Peyer's patch (tissue), 4 donors: ENCODE measurements at regions not wholly inside any gene's neighbourhood (a gene's known extent, or its start where the extent isn't known, plus 50 kb on each side); places are given as distances from the start of the nearest gene placed in this dataset.

ENCODE experiments used
- DNase-seq, 3 donors: peaks; one replicate each; pipeline ENCODE4 v3.0.0-alpha.2; 2017 to 2019
- H3K27ac ChIP-seq, 4 donors: fragments of 200-600 bp; sonication (generic); one replicate each; pipeline ENCODE4 v1.5.1; 2016 to 2019
- H3K27me3 ChIP-seq, 2 donors: fragments of 200-600 bp; sonication (generic); one replicate each; pipeline ENCODE4 v1.5.1; 2019
- H3K36me3 ChIP-seq, 3 donors: fragments of 200-600 bp; sonication (generic); one replicate each; pipeline ENCODE4 v1.5.1; 2016 to 2019
- H3K4me1 ChIP-seq, 4 donors: fragments of 200-600 bp; sonication (generic); one replicate each; pipeline ENCODE4 v1.5.1; 2016 to 2019
- H3K4me3 ChIP-seq, 4 donors: fragments of 200-600 bp; sonication (generic); 1 replicate in 3 of 4; 2 replicates in 1 of 4; pipeline ENCODE4 v1.5.1; 2016 to 2019; ENCODE audit warnings: mild to moderate bottlenecking in 1 of 4
- H3K9me3 ChIP-seq, 4 donors: fragments of 200-600 bp; sonication (generic); one replicate each; pipeline ENCODE4 v1.5.1; 2016 to 2019; ENCODE audit warnings: mild to moderate bottlenecking in 1 of 4
- POLR2A ChIP-seq, 2 donors: fragments of 450-650 bp; IDR thresholded peaks; one replicate each; pipeline ENCODE4 v1.5.1; 2017; ENCODE audit warnings: antibody characterized with exemption in 2 of 2, mild to moderate bottlenecking in 2 of 2, moderate library complexity in 2 of 2
- TF ChIP-seq, protein P1 (sequence below), 6 experiments: fragments of 450-650 bp in 4 of 6; fragments of 200-600 bp in 2 of 6; sonication (generic) in 1 of 6; IDR thresholded peaks; one replicate each; pipeline ENCODE4 v1.5.1; 2017 to 2019; ENCODE audit warnings: antibody characterized with exemption in 6 of 6, mild to moderate bottlenecking in 3 of 6, moderate library complexity in 1 of 6

GRCh38 chr13:90801621-90802020 lies 545.9 kb upstream of the MIR17HG start:
- DNase-seq, result no peak
- Histone ChIP-seq H3K4me1 (no peaks in the 10 kb centered on the region), H3K9me3 (no peaks in the 10 kb centered on the region), H3K4me3 (no peak overlapping the region), H3K36me3 (no peaks in the 10 kb centered on the region), H3K27ac (no peak overlapping the region), H3K27me3 (no peaks in the 10 kb centered on the region)
- TF ChIP-seq POLR2A (IDR thresholded peaks at IDR 0.05), result no peak
- TF ChIP-seq, protein P1, sequence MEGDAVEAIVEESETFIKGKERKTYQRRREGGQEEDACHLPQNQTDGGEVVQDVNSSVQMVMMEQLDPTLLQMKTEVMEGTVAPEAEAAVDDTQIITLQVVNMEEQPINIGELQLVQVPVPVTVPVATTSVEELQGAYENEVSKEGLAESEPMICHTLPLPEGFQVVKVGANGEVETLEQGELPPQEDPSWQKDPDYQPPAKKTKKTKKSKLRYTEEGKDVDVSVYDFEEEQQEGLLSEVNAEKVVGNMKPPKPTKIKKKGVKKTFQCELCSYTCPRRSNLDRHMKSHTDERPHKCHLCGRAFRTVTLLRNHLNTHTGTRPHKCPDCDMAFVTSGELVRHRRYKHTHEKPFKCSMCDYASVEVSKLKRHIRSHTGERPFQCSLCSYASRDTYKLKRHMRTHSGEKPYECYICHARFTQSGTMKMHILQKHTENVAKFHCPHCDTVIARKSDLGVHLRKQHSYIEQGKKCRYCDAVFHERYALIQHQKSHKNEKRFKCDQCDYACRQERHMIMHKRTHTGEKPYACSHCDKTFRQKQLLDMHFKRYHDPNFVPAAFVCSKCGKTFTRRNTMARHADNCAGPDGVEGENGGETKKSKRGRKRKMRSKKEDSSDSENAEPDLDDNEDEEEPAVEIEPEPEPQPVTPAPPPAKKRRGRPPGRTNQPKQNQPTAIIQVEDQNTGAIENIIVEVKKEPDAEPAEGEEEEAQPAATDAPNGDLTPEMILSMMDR (IDR thresholded peaks at IDR 0.05), result no peak

DNA sequence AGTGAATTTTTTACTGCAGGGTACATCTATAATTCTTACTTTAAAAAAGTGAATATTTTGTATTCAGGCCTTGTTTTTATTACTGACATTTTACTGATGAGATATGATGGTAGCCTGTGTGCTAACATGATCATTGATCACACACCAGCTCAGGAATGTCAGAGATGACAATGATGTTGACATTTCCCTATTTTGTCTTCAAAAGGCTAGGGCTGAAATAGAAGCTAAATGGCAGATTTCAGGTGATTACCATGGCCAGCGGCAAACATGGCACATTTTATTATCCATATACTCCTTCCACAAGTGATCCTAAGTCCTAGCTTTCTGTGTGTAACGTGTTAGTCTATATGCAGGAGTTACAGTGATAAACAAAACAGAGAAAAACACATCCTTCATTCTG lies 544.3 kb upstream of the MIR17HG start:
- Histone ChIP-seq H3K4me3 (no peak overlapping the region), H3K4me1 (no peaks in the 10 kb centered on the region), H3K27ac (no peak overlapping the region), H3K27me3 (no peaks in the 10 kb centered on the region), H3K36me3 (no peaks in the 10 kb centered on the region), H3K9me3 (no peaks in the 10 kb centered on the region)
- DNase-seq, result no peak
- TF ChIP-seq, protein P1 (IDR thresholded peaks at IDR 0.05), result no peak
- no peak for TF ChIP-seq POLR2A (IDR thresholded peaks at IDR 0.05)

DNA sequence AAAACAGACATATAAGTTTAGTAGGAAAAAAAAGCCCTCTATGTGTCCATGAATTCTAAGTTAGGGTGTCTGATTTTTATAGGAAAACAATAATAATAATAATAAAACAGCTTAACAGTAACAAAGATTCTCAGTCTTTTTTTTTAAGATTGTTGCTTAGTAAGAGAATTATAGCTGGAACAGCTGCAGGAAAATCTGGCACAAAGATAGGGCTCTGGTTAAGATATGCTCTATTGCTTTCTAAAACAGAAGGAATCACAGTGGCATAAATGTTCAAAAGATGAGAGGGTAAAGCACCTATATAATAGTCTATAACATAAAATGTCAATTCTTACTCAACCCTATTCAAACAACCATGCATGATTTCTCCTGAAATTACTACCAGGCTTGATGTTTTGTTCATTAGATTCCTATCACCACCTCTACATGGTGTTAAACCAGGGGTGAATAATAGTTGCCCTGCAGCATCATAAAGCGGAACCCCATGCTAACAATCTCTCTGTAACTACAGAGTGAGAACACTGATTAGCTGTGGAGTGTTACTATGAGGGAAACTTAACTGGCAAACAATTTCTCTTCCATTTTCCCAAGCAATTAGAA lies 541.4 kb upstream of the MIR17HG start:
- no peak overlapping the region for H3K4me3 ChIP-seq
- no peaks in the 10 kb centered on the region for H3K4me1 ChIP-seq
- DNase-seq, result no peak
- no peaks in the 10 kb centered on the region for H3K9me3 ChIP-seq
- TF ChIP-seq POLR2A (IDR thresholded peaks at IDR 0.05), result no peak
- TF ChIP-seq, protein P1 (IDR thresholded peaks at IDR 0.05), result no peak
- no peak overlapping the region for H3K27ac ChIP-seq
- H3K27me3 ChIP-seq, result no peaks in the 10 kb centered on the region
- no peaks in the 10 kb centered on the region for H3K36me3 ChIP-seq

GRCh38 chr13:90806892-90807291 lies 540.6 kb upstream of the MIR17HG start:
- Histone ChIP-seq H3K9me3 (no peaks in the 10 kb centered on the region), H3K36me3 (no peaks in the 10 kb centered on the region), H3K4me3 (no peak overlapping the region), H3K4me1 (no peaks in the 10 kb centered on the region), H3K27ac (no peak overlapping the region), H3K27me3 (no peaks in the 10 kb centered on the region)
- TF ChIP-seq, protein P1 (IDR thresholded peaks at IDR 0.05), result no peak
- TF ChIP-seq POLR2A (IDR thresholded peaks at IDR 0.05), result no peak
- DNase-seq, result no peak

DNA sequence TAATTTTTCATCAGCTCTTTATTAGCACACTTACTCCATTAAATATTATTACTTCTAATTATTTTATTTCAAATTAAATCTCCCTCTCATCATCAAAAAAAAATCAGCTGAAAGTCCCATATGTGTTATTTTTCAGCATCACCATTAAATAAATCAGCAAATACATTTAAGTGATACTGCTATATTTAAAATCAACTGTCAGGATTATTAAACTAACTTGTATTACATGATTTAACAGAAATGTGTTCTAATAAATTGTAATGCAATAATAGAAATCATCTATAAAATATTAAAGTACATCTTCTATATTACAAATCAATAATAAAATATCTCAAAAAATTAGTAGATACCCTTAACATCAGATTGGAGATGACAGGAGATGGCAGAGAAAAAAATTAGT lies 538.6 kb upstream of the MIR17HG start:
- H3K9me3 ChIP-seq, result no peaks in the 10 kb centered on the region

More for the DNA sequence above, 538.6 kb upstream of the MIR17HG start:
- Histone ChIP-seq H3K36me3 (no peaks in the 10 kb centered on the region), H3K27ac (no peak overlapping the region), H3K4me3 (no peak overlapping the region), H3K4me1 (no peaks in the 10 kb centered on the region), H3K27me3 (no peaks in the 10 kb centered on the region)
- DNase-seq, result no peak
- TF ChIP-seq, protein P1 (IDR thresholded peaks at IDR 0.05), result no peak
- TF ChIP-seq POLR2A (IDR thresholded peaks at IDR 0.05), result no peak
